ENCODE measurements at regions not wholly inside any gene's neighbourhood (a gene's known extent, or its start where the extent isn't known, plus 50 kb on each side); places are given as distances from the start of the nearest gene placed in this dataset.
"Not testable (repeated sequence)": the region's sequence is repeated elsewhere in the genome, so short reads cannot be mapped to it uniquely, and the experiment has no call there.

GRCh38 chr10:118918116-118918515, 111.4 kb upstream of the NANOS1 start:
- no peak for DNase-seq

- DNase-seq = no peak
Measured at GRCh38 chr10:118918587-118918986, 110.9 kb upstream of the NANOS1 start.

- DNase-seq = no peak
Measured at GRCh38 chr10:118920206-118920605, 109.3 kb upstream of the NANOS1 start.

GRCh38 chr10:118922226-118922625, 107.3 kb upstream of the NANOS1 start:
- DNase-seq = no peak

GRCh38 chr10:118922972-118923371, 106.5 kb upstream of the NANOS1 start:
- DNase-seq = no peak

GRCh38 chr10:118924493-118924892, 105.0 kb upstream of the NANOS1 start:
- DNase-seq = no peak

GRCh38 chr10:118925404-118926071, 104.0 kb upstream of the NANOS1 start:
- DNase-seq = no peak

- no peak for DNase-seq
Measured at GRCh38 chr10:118926072-118926417, 103.5 kb upstream of the NANOS1 start.

- no peak for DNase-seq
Measured at GRCh38 chr10:118926441-118926840, 103.1 kb upstream of the NANOS1 start.

- no peak for DNase-seq
Measured at GRCh38 chr10:118926903-118927302, 102.6 kb upstream of the NANOS1 start.

GRCh38 chr10:118927321-118927720, 102.2 kb upstream of the NANOS1 start:
- DNase-seq = no peak

- DNase-seq = no peak
Measured at GRCh38 chr10:118930614-118931013, 98.9 kb upstream of the NANOS1 start.

GRCh38 chr10:118931436-118931835, 98.1 kb upstream of the NANOS1 start:
- no peak for DNase-seq

GRCh38 chr10:118932154-118932553, 97.4 kb upstream of the NANOS1 start:
- DNase-seq = not testable (repeated sequence)

- DNase-seq = no peak
Measured at GRCh38 chr10:118937226-118937625, 92.3 kb upstream of the NANOS1 start.

GRCh38 chr10:118939211-118940007, 90.1 kb upstream of the NANOS1 start:
- no peak for DNase-seq

GRCh38 chr10:118940386-118940785, 89.1 kb upstream of the NANOS1 start:
- no peak for DNase-seq

- DNase-seq = no peak
Measured at GRCh38 chr10:118943253-118943652, 86.3 kb upstream of the NANOS1 start.

GRCh38 chr10:118944959-118945633, 84.4 kb upstream of the NANOS1 start:
- no peak for DNase-seq

GRCh38 chr10:118948786-118949185, 80.7 kb upstream of the NANOS1 start:
- DNase-seq = no peak

GRCh38 chr10:118950190-118950680, 79.3 kb upstream of the NANOS1 start:
- no peak for DNase-seq

GRCh38 chr10:118950997-118951637, 78.4 kb upstream of the NANOS1 start:
- DNase-seq = no peak
